ENCODE measurements at regions not wholly inside any gene's neighbourhood (a gene's known extent, or its start where the extent isn't known, plus 50 kb on each side); places are given as distances from the start of the nearest gene placed in this dataset.

DNA sequence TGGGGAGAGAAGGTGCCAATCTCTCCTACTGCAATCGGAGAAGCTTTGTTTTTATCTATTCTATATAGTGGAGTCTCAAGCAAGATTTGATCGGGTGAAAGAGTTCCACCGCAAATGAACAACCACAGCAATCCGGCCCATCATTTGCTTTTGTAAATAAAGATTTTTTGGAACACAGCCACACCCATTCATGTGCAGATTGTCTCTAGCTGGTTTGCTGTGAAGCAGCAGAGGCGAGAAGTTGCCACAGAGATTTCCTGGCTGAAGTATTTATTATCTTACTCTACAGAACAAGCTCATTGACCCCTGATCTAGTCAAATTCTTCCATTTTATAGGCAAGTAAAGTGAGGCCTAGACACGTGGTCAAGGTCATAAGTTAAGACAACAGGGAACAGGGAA lies 195.5 kb upstream of the TNRC6C start:
- TF ChIP-seq, protein P1, sequence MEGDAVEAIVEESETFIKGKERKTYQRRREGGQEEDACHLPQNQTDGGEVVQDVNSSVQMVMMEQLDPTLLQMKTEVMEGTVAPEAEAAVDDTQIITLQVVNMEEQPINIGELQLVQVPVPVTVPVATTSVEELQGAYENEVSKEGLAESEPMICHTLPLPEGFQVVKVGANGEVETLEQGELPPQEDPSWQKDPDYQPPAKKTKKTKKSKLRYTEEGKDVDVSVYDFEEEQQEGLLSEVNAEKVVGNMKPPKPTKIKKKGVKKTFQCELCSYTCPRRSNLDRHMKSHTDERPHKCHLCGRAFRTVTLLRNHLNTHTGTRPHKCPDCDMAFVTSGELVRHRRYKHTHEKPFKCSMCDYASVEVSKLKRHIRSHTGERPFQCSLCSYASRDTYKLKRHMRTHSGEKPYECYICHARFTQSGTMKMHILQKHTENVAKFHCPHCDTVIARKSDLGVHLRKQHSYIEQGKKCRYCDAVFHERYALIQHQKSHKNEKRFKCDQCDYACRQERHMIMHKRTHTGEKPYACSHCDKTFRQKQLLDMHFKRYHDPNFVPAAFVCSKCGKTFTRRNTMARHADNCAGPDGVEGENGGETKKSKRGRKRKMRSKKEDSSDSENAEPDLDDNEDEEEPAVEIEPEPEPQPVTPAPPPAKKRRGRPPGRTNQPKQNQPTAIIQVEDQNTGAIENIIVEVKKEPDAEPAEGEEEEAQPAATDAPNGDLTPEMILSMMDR (conservative IDR thresholded peaks at IDR 0.05; ENCODE audit: low read depth, low read length), result no peak
- TF ChIP-seq EZH2 (IDR thresholded peaks at IDR 0.05; ENCODE audit: low read length, unreplicated experiment) (no peak), EZH2phosphoT487 (IDR thresholded peaks at IDR 0.05; ENCODE audit: borderline replicate concordance, low read length) (no peak)

Measured in PC-3 (cell line).